ENCODE measurements at regions not wholly inside any gene's neighbourhood (a gene's known extent, or its start where the extent isn't known, plus 50 kb on each side); places are given as distances from the start of the nearest gene placed in this dataset.

DNA sequence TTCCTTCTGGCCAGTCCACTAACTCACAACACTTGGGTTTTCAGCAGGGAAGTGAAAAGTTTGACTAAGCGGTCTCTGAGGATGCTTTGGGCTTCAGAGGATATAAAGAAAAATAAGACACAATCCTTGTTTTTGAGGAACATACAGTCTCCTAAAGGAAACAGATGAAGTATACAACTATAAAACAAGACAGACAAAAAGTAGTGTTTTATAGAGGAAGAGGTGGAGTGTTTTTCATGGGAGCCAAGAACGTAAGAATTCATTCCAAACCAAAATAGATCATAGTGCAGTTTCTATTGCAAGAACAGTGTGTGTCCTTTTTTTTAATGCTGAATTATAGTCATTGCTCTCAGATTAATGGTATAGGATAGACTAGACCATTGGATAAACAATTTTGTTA is 586.9 kb upstream of the BRINP1 start:
- TF ChIP-seq CTCF (conservative IDR thresholded peaks at IDR 0.05; ENCODE audit: low read length) = no peak
- TF ChIP-seq EZH2phosphoT487 (IDR thresholded peaks at IDR 0.05; ENCODE audit: borderline replicate concordance, low read depth, low read length) = no peak

All from OCI-LY7 (cell line).